ENCODE measurements at regions not wholly inside any gene's neighbourhood (a gene's known extent, or its start where the extent isn't known, plus 50 kb on each side); places are given as distances from the start of the nearest gene placed in this dataset.

GRCh38 chr10:117894339-117894738 is 152.4 kb downstream of the RAB11FIP2 start:
- Histone ChIP-seq H3K9me3 (replicated peaks in 1 of 2; ENCODE audit: control insufficient read depth in 1 of 2, insufficient read depth in 1 of 2, low read length in 2 of 2) (peaks cover 0 to 4% of the 10 kb centered on the region in 2 donors), H4K20me1 (ENCODE audit: insufficient read depth, low read length) (no peaks in the 10 kb centered on the region), H3K79me2 (ENCODE audit: insufficient read depth, low read length) (no peaks in the 10 kb centered on the region), H3K4me2 (replicated peaks; ENCODE audit: extremely low read depth, low read length, poor library complexity, severe bottlenecking) (no peak overlapping the region), H3K27me3 (ENCODE audit: control insufficient read depth in 2 of 2, insufficient read depth in 2 of 2, low read length in 2 of 2) (no peaks in the 10 kb centered on the region), H3K4me3 (replicated peaks in 1 of 3; ENCODE audit: low read depth in 2 of 3, low read length in 3 of 3) (no peak overlapping the region), H2AFZ (ENCODE audit: insufficient read depth, low read depth, low read length, poor library complexity, severe bottlenecking) (no peak overlapping the region), H3K36me3 (replicated peaks in 1 of 2; ENCODE audit: control insufficient read depth in 1 of 2, insufficient read depth in 2 of 2, low read length in 2 of 2) (no peaks in the 10 kb centered on the region), H3K4me1 (ENCODE audit: control insufficient read depth in 1 of 2, insufficient read depth in 2 of 2, low read length in 2 of 2) (no peaks in the 10 kb centered on the region), H3K27ac (ENCODE audit: low read depth in 1 of 2, low read length in 2 of 2) (no peak overlapping the region), H3K9ac (ENCODE audit: insufficient read depth, low read length, poor library complexity, severe bottlenecking) (no peak overlapping the region)
- no CpG with 5 or more reads among the region's 3 CpGs for WGBS (ENCODE audit: insufficient coverage)
- H3K4me3 Mint-ChIP-seq, result no peak overlapping the region
- peaks cover 0 to 12% (median 5%) of the 10 kb centered on the region in 7 donors for H3K9me3 Mint-ChIP-seq
- no peaks in the 10 kb centered on the region for H3K36me3 Mint-ChIP-seq
- peaks cover 2 to 6% (median 2%) of the 10 kb centered on the region in 3 donors for H3K27me3 Mint-ChIP-seq (ENCODE audit: low read depth in 3 of 3)
- TF ChIP-seq CTCF (IDR thresholded peaks at IDR 0.05), result no peak
- no peaks in the 10 kb centered on the region for H3K4me1 Mint-ChIP-seq
- H3K27ac Mint-ChIP-seq, result no peak overlapping the region
- no peak for DNase-seq
- intact Hi-C loops (cut with micrococcal nuclease), result no loop called here

- Mint-ChIP-seq H3K27me3 (ENCODE audit: low read depth in 3 of 3) (peaks cover 0 to 7% (median 3%) of the 10 kb centered on the region in 3 donors), H3K36me3 (no peaks in the 10 kb centered on the region), H3K9me3 (peaks cover 0 to 12% (median 5%) of the 10 kb centered on the region in 7 donors), H3K4me3 (no peak overlapping the region), H3K4me1 (no peaks in the 10 kb centered on the region), H3K27ac (no peak overlapping the region)
- Histone ChIP-seq H3K4me3 (replicated peaks in 1 of 3; ENCODE audit: low read depth in 2 of 3, low read length in 3 of 3) (no peak overlapping the region), H3K27ac (ENCODE audit: low read depth in 1 of 2, low read length in 2 of 2) (no peak overlapping the region), H3K9ac (ENCODE audit: insufficient read depth, low read length, poor library complexity, severe bottlenecking) (no peak overlapping the region), H3K36me3 (replicated peaks in 1 of 2; ENCODE audit: control insufficient read depth in 1 of 2, insufficient read depth in 2 of 2, low read length in 2 of 2) (no peaks in the 10 kb centered on the region), H3K4me1 (ENCODE audit: control insufficient read depth in 1 of 2, insufficient read depth in 2 of 2, low read length in 2 of 2) (no peaks in the 10 kb centered on the region), H2AFZ (ENCODE audit: insufficient read depth, low read depth, low read length, poor library complexity, severe bottlenecking) (no peak overlapping the region), H3K27me3 (ENCODE audit: control insufficient read depth in 2 of 2, insufficient read depth in 2 of 2, low read length in 2 of 2) (no peaks in the 10 kb centered on the region), H3K79me2 (ENCODE audit: insufficient read depth, low read length) (no peaks in the 10 kb centered on the region), H4K20me1 (ENCODE audit: insufficient read depth, low read length) (no peaks in the 10 kb centered on the region), H3K9me3 (replicated peaks in 1 of 2; ENCODE audit: control insufficient read depth in 1 of 2, insufficient read depth in 1 of 2, low read length in 2 of 2) (peaks cover 0 to 4% of the 10 kb centered on the region in 2 donors), H3K4me2 (replicated peaks; ENCODE audit: extremely low read depth, low read length, poor library complexity, severe bottlenecking) (no peak overlapping the region)
- intact Hi-C loops (cut with micrococcal nuclease), result no loop called here
- DNase-seq, result no peak
- WGBS (ENCODE audit: insufficient coverage), result 44% methylated on average over 1 of the region's 3 CpGs
- TF ChIP-seq CTCF (IDR thresholded peaks at IDR 0.05), result no peak
These were observed 150.2 kb downstream of the RAB11FIP2 start for GRCh38 chr10:117896517-117896916.

Measured in CD14-positive monocyte (primary cell).